Gastrocnemius medialis (tissue), 4 donors: ENCODE measurements at regions not wholly inside any gene's neighbourhood (a gene's known extent, or its start where the extent isn't known, plus 50 kb on each side); places are given as distances from the start of the nearest gene placed in this dataset.

ENCODE experiments used
- CTCF ChIP-seq, 5 experiments: fragments of 450-650 bp in 3 of 5; fragments of 200-600 bp in 2 of 5; sonication (generic) in 2 of 5; IDR thresholded peaks in 4 of 5; conservative IDR thresholded peaks in 1 of 5; 1 replicate in 4 of 5; 2 replicates in 1 of 5; pipeline ENCODE4 v1.5.1; 2016 to 2019; ENCODE audit warnings: antibody characterized with exemption in 5 of 5, mild to moderate bottlenecking in 3 of 5, moderate library complexity in 3 of 5
- POLR2A ChIP-seq, 2 donors: fragments of 450-650 bp; IDR thresholded peaks; one replicate each; pipeline ENCODE4 v1.6.1; 2017; ENCODE audit warnings: antibody characterized with exemption in 2 of 2, mild to moderate bottlenecking in 2 of 2, moderate library complexity in 2 of 2

GRCh38 chr10:9645404-9645803 lies 1372.3 kb upstream of the CELF2 start:
- TF ChIP-seq CTCF (IDR thresholded peaks at IDR 0.05 in 4 of 5, conservative IDR thresholded peaks at IDR 0.05 in 1 of 5) (no peak), POLR2A (IDR thresholded peaks at IDR 0.05) (no peak)
